HL-60 (cell line): ENCODE measurements at regions not wholly inside any gene's neighbourhood (a gene's known extent, or its start where the extent isn't known, plus 50 kb on each side); places are given as distances from the start of the nearest gene placed in this dataset.

ENCODE experiments used
- CTCF ChIP-seq: IDR thresholded peaks from one replicate; pipeline ENCODE4 v1.5.1; 2011; ENCODE audit warnings: low read length, control low read depth, inconsistent platforms; ENCODE audit not compliant: insufficient read depth
- GABPA ChIP-seq: IDR thresholded peaks from 2 replicates; pipeline ENCODE4 v1.6.1; 2012; ENCODE audit warnings: low read depth
- POLR2AphosphoS5 ChIP-seq: IDR thresholded peaks from 2 replicates; pipeline ENCODE4 v1.6.1; 2012; ENCODE audit warnings: low read depth

- TF ChIP-seq CTCF (no peak), GABPA (no peak), POLR2AphosphoS5 (no peak)
Measured at GRCh38 chr12:86414201-86414600, 158.0 kb upstream of the MGAT4C start.
